Osteoblast (primary cell): ENCODE measurements at regions not wholly inside any gene's neighbourhood (a gene's known extent, or its start where the extent isn't known, plus 50 kb on each side); places are given as distances from the start of the nearest gene placed in this dataset.

ENCODE experiments used
- DNase-seq: peaks from one replicate; pipeline ENCODE4 v3.0.0; 2011; ENCODE audit warnings: low spot score, mixed read lengths; ENCODE audit not compliant: insufficient read length; ENCODE audit errors: missing footprints
- H2AFZ ChIP-seq: 2 replicates; pipeline ENCODE4 v1.6.0; 2011; ENCODE audit warnings: mild to moderate bottlenecking, low read length
- H3K27ac ChIP-seq: 2 replicates; pipeline ENCODE4 v1.5.1; 2011; ENCODE audit warnings: mild to moderate bottlenecking, low read depth, low read length, moderate library complexity
- H3K27me3 ChIP-seq: 2 replicates; pipeline ENCODE4 v1.6.0; 2012; ENCODE audit warnings: mild to moderate bottlenecking, control low read depth, inconsistent platforms, low read length, moderate library complexity; ENCODE audit not compliant: insufficient read depth
- H3K36me3 ChIP-seq: 2 replicates; pipeline ENCODE4 v1.5.1; 2011; ENCODE audit warnings: mild to moderate bottlenecking, low read length, control low read depth, moderate library complexity; ENCODE audit not compliant: insufficient read depth
- H3K4me1 ChIP-seq: 2 replicates; pipeline ENCODE4 v1.5.1; 2011; ENCODE audit warnings: mild to moderate bottlenecking, low read length, control low read depth, moderate library complexity; ENCODE audit not compliant: insufficient read depth
- H3K4me2 ChIP-seq: 2 replicates; pipeline ENCODE4 v1.6.0; 2011; ENCODE audit warnings: mild to moderate bottlenecking, low read length; ENCODE audit not compliant: insufficient read depth
- H3K4me3 ChIP-seq: fragments of 200-600 bp; sonication (generic); 3 replicates; pipeline ENCODE4 v1.5.1; 2012; ENCODE audit warnings: mild to moderate bottlenecking, low read length, inconsistent platforms; ENCODE audit not compliant: insufficient read depth
- H3K79me2 ChIP-seq: 2 replicates; pipeline ENCODE4 v1.6.0; 2012; ENCODE audit warnings: mild to moderate bottlenecking, low read length, control low read depth, inconsistent platforms; ENCODE audit not compliant: insufficient read depth
- H3K9me3 ChIP-seq: 2 replicates; pipeline ENCODE4 v1.5.1; 2011; ENCODE audit warnings: low read depth, low read length, control low read depth
- H4K20me1 ChIP-seq: 2 replicates; pipeline ENCODE4 v1.6.0; 2012; ENCODE audit warnings: mild to moderate bottlenecking, low read length, control low read depth; ENCODE audit not compliant: insufficient read depth
- CTCF ChIP-seq: IDR thresholded peaks from 2 replicates; pipeline ENCODE4 v1.5.1; 2011; ENCODE audit warnings: mild to moderate bottlenecking, low read depth, low read length, moderate library complexity; ENCODE audit errors: extremely low read depth

DNA sequence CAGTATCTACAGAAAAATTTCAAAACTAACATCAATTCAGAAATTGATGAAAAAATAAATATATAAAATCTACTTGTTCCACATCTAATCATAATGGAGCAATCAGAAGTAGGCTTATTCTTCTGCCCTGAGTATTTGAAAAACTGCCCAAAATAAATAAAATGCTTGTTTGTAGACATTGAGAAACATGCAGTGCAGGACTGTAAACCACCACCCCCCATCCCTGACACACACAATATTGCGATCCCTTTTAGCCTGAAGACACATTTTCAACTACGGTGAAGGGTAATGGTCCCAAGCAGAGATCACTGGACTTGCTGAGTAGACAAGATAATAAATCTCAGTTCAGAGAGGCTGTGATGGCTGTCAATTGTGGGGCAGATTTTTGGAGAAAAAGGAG lies 261.5 kb downstream of the C6orf118 start:
- H3K4me2 ChIP-seq: no peak overlapping the region
- no peaks in the 10 kb centered on the region for H3K27me3 ChIP-seq
- no peaks in the 10 kb centered on the region for H4K20me1 ChIP-seq
- H3K9me3 ChIP-seq: no peaks in the 10 kb centered on the region
- no peak overlapping the region for H3K27ac ChIP-seq
- no peak for TF ChIP-seq CTCF
- no peak overlapping the region for H3K4me3 ChIP-seq
- H3K4me1 ChIP-seq: no peaks in the 10 kb centered on the region
- DNase-seq: no peak
- H2AFZ ChIP-seq: no peak overlapping the region
- no peaks in the 10 kb centered on the region for H3K79me2 ChIP-seq
- no peaks in the 10 kb centered on the region for H3K36me3 ChIP-seq

GRCh38 chr6:165045631-165046030 lies 263.8 kb downstream of the C6orf118 start:
- no peak for DNase-seq
- Histone ChIP-seq H3K9me3 (no peaks in the 10 kb centered on the region), H4K20me1 (no peaks in the 10 kb centered on the region), H3K36me3 (no peaks in the 10 kb centered on the region), H3K4me2 (no peak overlapping the region), H3K4me1 (no peaks in the 10 kb centered on the region), H2AFZ (no peak overlapping the region), H3K79me2 (no peaks in the 10 kb centered on the region), H3K4me3 (no peak overlapping the region), H3K27ac (no peak overlapping the region), H3K27me3 (no peaks in the 10 kb centered on the region)
- no peak for TF ChIP-seq CTCF

DNA sequence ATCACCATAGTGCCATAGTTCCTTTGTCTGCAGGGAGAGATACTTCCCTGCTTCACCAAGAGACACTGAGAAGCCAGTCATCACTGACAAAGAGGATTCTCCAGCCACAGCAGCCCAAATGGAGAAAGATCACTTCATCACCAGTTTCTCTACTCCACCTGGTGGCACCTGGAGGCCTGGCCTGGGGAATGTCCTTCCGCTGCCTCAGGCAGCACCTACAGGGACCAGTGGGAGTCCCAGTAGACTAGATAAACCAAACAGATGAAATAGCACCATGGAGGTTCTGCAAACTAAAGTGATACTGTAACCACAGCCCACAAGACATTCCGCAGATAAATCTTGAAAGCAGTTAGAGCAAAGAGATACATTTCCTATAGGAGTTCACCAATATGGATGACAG lies 266.5 kb downstream of the C6orf118 start:
- Histone ChIP-seq H3K36me3 (no peaks in the 10 kb centered on the region), H3K4me3 (no peak overlapping the region), H3K27me3 (no peaks in the 10 kb centered on the region), H3K4me1 (no peaks in the 10 kb centered on the region), H3K79me2 (no peaks in the 10 kb centered on the region), H3K9me3 (no peaks in the 10 kb centered on the region), H2AFZ (no peak overlapping the region), H3K4me2 (no peak overlapping the region), H4K20me1 (no peaks in the 10 kb centered on the region), H3K27ac (no peak overlapping the region)
- DNase-seq: no peak
- TF ChIP-seq CTCF: no peak

DNA sequence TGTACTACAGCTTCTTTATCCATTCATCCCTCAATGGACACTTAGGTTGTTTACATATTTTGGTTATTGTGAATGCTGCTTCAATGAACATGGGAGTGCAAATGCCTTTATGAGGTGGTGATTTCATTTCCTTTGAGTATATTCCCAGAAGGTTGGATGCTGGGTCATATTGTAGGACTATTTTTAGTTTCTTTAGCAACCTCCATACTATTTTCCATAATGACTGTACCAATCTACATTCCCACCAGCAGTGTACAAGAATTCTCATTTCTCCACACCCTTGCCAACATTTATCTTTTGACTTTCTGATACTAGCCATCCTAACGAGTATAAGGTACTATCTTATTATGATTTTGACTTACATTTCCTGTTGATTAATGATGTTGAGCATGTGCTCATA lies 269.0 kb downstream of the C6orf118 start:
- Histone ChIP-seq H2AFZ (no peak overlapping the region), H3K36me3 (no peaks in the 10 kb centered on the region), H3K27me3 (no peaks in the 10 kb centered on the region), H3K27ac (no peak overlapping the region), H3K9me3 (no peaks in the 10 kb centered on the region), H3K4me1 (no peaks in the 10 kb centered on the region), H4K20me1 (no peaks in the 10 kb centered on the region), H3K79me2 (no peaks in the 10 kb centered on the region), H3K4me3 (no peak overlapping the region), H3K4me2 (no peak overlapping the region)
- DNase-seq: no peak
- TF ChIP-seq CTCF: no peak
